ENCODE measurements at regions not wholly inside any gene's neighbourhood (a gene's known extent, or its start where the extent isn't known, plus 50 kb on each side); places are given as distances from the start of the nearest gene placed in this dataset.

- Histone ChIP-seq H3K27me3 (no peaks in the 10 kb centered on the region), H3K4me3 (no peak overlapping the region), H3K27ac (no peak overlapping the region), H3K36me3 (no peaks in the 10 kb centered on the region), H3K9me3 (no peaks in the 10 kb centered on the region), H3K4me1 (no peaks in the 10 kb centered on the region)
- intact Hi-C loops (cut with DNase I; ENCODE audit: low total_unique reads): no loop called here
- no peak for TF ChIP-seq CTCF (IDR thresholded peaks at IDR 0.05)
- no peak for DNase-seq
Measured at GRCh38 chr5:58156973-58157701, 302.7 kb downstream of the PLK2 start.

- intact Hi-C loops (cut with DNase I; ENCODE audit: low total_unique reads): no loop called here
Measured at GRCh38 chr5:58156361-58156760, 303.5 kb downstream of the PLK2 start.

GRCh38 chr5:58153255-58153654 is 306.6 kb downstream of the PLK2 start:
- intact Hi-C loops (cut with DNase I; ENCODE audit: low total_unique reads): no loop called here
- Histone ChIP-seq H3K27me3 (no peaks in the 10 kb centered on the region), H3K4me1 (no peaks in the 10 kb centered on the region), H3K36me3 (no peaks in the 10 kb centered on the region), H3K9me3 (no peaks in the 10 kb centered on the region), H3K4me3 (no peak overlapping the region), H3K27ac (no peak overlapping the region)
- no peak for DNase-seq
- TF ChIP-seq CTCF (IDR thresholded peaks at IDR 0.05): no peak

More at GRCh38 chr5:58156361-58156760, 303.5 kb downstream of the PLK2 start:
- Histone ChIP-seq H3K9me3 (no peaks in the 10 kb centered on the region), H3K27me3 (no peaks in the 10 kb centered on the region), H3K4me1 (no peaks in the 10 kb centered on the region), H3K36me3 (no peaks in the 10 kb centered on the region), H3K27ac (no peak overlapping the region), H3K4me3 (no peak overlapping the region)
- no peak for TF ChIP-seq CTCF (IDR thresholded peaks at IDR 0.05)
- DNase-seq: peak in 1 of 2 donors; percentile 69

- no peak for TF ChIP-seq CTCF (IDR thresholded peaks at IDR 0.05)
- Histone ChIP-seq H3K36me3 (no peaks in the 10 kb centered on the region), H3K4me3 (no peak overlapping the region), H3K27ac (no peak overlapping the region), H3K9me3 (no peaks in the 10 kb centered on the region), H3K4me1 (no peaks in the 10 kb centered on the region), H3K27me3 (no peaks in the 10 kb centered on the region)
- no peak for DNase-seq
- intact Hi-C loops (cut with DNase I; ENCODE audit: low total_unique reads): no loop called here
Measured at GRCh38 chr5:58151414-58151813, 308.5 kb downstream of the PLK2 start.

- TF ChIP-seq CTCF (IDR thresholded peaks at IDR 0.05): no peak
- Histone ChIP-seq H3K9me3 (no peaks in the 10 kb centered on the region), H3K4me1 (no peaks in the 10 kb centered on the region), H3K36me3 (no peaks in the 10 kb centered on the region), H3K4me3 (no peak overlapping the region), H3K27ac (no peak overlapping the region), H3K27me3 (no peaks in the 10 kb centered on the region)
- no peak for DNase-seq
- intact Hi-C loops (cut with DNase I; ENCODE audit: low total_unique reads): no loop called here
Measured at GRCh38 chr5:58150926-58151325, 309.0 kb downstream of the PLK2 start.

All from tibial artery (tissue), 4 donors.